HCT116 (cell line): ENCODE measurements at regions not wholly inside any gene's neighbourhood (a gene's known extent, or its start where the extent isn't known, plus 50 kb on each side); places are given as distances from the start of the nearest gene placed in this dataset.

Experiments
- ATF3 ChIP-seq: IDR thresholded peaks from 2 replicates; pipeline ENCODE4 v1.6.1; 2012
- POLR2AphosphoS5 ChIP-seq: IDR thresholded peaks from 2 replicates; pipeline ENCODE4 v1.6.1; 2011; ENCODE audit warnings: mild to moderate bottlenecking, low read depth, low read length, moderate library complexity
- TF ChIP-seq, protein P1 (sequence below), 3 experiments: fragments of 200-600 bp in 1 of 3; sonication (generic) in 1 of 3; IDR thresholded peaks in 2 of 3; conservative IDR thresholded peaks in 1 of 3; 2 replicates each; pipeline ENCODE4 v1.5.1; 2012 to 2017; ENCODE audit warnings: low read depth in 2 of 3, low read length in 2 of 3, antibody characterized with exemption in 1 of 3, borderline replicate concordance in 1 of 3, control low read depth in 1 of 3, mild to moderate bottlenecking in 1 of 3, mixed read lengths in 1 of 3, mixed run types in 1 of 3, moderate library complexity in 1 of 3; ENCODE audit not compliant: insufficient read depth in 1 of 3

DNA sequence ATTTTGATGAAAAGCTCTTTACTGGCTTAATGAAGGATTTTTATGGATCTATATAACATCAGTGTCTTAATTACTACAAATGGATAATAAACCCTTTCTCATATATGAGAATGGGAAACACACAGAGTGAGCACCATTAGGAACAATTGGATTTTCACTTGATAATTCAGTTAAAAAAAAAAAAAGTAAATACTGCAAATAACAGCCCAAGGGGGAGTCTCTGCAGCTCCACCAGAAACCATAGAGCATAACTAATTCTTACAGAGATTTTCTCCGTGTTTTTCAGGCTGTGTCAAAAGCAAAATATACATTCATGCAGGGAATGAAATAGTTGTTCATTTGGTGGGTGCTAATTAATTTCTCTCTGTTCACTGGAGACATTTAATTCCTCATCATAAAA is 125.3 kb downstream of the EBLN2 start:
- TF ChIP-seq, protein P1, sequence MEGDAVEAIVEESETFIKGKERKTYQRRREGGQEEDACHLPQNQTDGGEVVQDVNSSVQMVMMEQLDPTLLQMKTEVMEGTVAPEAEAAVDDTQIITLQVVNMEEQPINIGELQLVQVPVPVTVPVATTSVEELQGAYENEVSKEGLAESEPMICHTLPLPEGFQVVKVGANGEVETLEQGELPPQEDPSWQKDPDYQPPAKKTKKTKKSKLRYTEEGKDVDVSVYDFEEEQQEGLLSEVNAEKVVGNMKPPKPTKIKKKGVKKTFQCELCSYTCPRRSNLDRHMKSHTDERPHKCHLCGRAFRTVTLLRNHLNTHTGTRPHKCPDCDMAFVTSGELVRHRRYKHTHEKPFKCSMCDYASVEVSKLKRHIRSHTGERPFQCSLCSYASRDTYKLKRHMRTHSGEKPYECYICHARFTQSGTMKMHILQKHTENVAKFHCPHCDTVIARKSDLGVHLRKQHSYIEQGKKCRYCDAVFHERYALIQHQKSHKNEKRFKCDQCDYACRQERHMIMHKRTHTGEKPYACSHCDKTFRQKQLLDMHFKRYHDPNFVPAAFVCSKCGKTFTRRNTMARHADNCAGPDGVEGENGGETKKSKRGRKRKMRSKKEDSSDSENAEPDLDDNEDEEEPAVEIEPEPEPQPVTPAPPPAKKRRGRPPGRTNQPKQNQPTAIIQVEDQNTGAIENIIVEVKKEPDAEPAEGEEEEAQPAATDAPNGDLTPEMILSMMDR (IDR thresholded peaks at IDR 0.05 in 2 of 3, conservative IDR thresholded peaks at IDR 0.05 in 1 of 3; ENCODE audit: borderline replicate concordance in 1 of 3, insufficient read depth in 1 of 3, low read depth in 2 of 3, low read length in 2 of 3): no peak
- TF ChIP-seq POLR2AphosphoS5 (no peak), ATF3 (no peak)
